ENCODE measurements at regions not wholly inside any gene's neighbourhood (a gene's known extent, or its start where the extent isn't known, plus 50 kb on each side); places are given as distances from the start of the nearest gene placed in this dataset.

DNA sequence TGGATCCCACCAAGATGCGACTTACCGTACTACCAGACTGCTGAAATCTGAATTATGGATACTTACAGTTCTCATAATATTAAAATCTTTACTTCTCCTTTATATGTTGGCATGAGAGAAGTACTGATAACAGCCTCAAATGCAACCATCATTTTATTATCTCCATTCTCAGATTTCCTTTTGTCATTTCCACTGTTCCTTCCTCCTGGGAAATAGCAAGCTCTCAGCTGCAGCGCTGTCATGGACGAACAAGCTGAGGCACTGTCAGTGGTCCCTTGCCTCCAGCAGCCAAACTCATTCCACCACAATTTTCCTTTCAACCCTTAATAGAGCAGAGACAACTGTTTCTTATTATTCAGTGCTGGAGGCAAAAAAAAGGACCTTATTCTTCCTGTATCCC is 478.4 kb downstream of the ARL4A start:
- Histone ChIP-seq H3K27me3 (ENCODE audit: control insufficient read depth in 2 of 2, insufficient read depth in 2 of 2, low read length in 2 of 2) (no peaks in the 10 kb centered on the region), H4K20me1 (replicated peaks; ENCODE audit: control insufficient read depth, extremely low read depth, insufficient read depth, low read length) (no peaks in the 10 kb centered on the region), H3K4me3 (replicated peaks in 1 of 3; ENCODE audit: insufficient read depth in 1 of 3, low read depth in 1 of 3, low read length in 3 of 3) (no peak overlapping the region), H2AFZ (ENCODE audit: low read depth, low read length) (no peak overlapping the region), H3K9me1 (replicated peaks; ENCODE audit: control insufficient read depth, extremely low read depth, insufficient read depth, low read length) (no peaks in the 10 kb centered on the region), H3K79me2 (ENCODE audit: control insufficient read depth, insufficient read depth, low read length) (no peaks in the 10 kb centered on the region), H3K4me2 (ENCODE audit: insufficient read depth, low read length) (no peak overlapping the region), H3K27ac (ENCODE audit: insufficient read depth, low read depth, low read length) (no peak overlapping the region), H3K36me3 (ENCODE audit: control insufficient read depth in 2 of 2, extremely low read depth in 1 of 2, insufficient read depth in 2 of 2, low read length in 2 of 2) (no peaks in the 10 kb centered on the region), H3K9ac (replicated peaks; ENCODE audit: extremely low read depth, insufficient read depth, low read length) (no peak overlapping the region), H3K4me1 (ENCODE audit: control insufficient read depth, extremely low read depth, insufficient read depth, low read length) (peaks cover 3% of the 10 kb centered on the region), H3K9me3 (replicated peaks; ENCODE audit: control insufficient read depth, insufficient read depth, low read length) (no peaks in the 10 kb centered on the region)
- TF ChIP-seq, protein P1, sequence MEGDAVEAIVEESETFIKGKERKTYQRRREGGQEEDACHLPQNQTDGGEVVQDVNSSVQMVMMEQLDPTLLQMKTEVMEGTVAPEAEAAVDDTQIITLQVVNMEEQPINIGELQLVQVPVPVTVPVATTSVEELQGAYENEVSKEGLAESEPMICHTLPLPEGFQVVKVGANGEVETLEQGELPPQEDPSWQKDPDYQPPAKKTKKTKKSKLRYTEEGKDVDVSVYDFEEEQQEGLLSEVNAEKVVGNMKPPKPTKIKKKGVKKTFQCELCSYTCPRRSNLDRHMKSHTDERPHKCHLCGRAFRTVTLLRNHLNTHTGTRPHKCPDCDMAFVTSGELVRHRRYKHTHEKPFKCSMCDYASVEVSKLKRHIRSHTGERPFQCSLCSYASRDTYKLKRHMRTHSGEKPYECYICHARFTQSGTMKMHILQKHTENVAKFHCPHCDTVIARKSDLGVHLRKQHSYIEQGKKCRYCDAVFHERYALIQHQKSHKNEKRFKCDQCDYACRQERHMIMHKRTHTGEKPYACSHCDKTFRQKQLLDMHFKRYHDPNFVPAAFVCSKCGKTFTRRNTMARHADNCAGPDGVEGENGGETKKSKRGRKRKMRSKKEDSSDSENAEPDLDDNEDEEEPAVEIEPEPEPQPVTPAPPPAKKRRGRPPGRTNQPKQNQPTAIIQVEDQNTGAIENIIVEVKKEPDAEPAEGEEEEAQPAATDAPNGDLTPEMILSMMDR (IDR thresholded peaks at IDR 0.05; ENCODE audit: extremely low read depth in 1 of 2, insufficient read depth in 1 of 2, low read depth in 1 of 2, low read length in 2 of 2), result no peak
- TF ChIP-seq EZH2 (IDR thresholded peaks at IDR 0.05; ENCODE audit: borderline replicate concordance, low read depth, low read length, severe bottlenecking) (no peak), GATA2 (IDR thresholded peaks at IDR 0.05; ENCODE audit: insufficient read depth, insufficient read length, low read depth, low read length) (no peak), MYC (IDR thresholded peaks at IDR 0.05; ENCODE audit: low read depth, low read length) (no peak), FOS (IDR thresholded peaks at IDR 0.05; ENCODE audit: borderline replicate concordance, insufficient read depth, low read length) (no peak), POLR2A (IDR thresholded peaks at IDR 0.05; ENCODE audit: low read depth, low read length) (no peak), MAX (IDR thresholded peaks at IDR 0.05; ENCODE audit: insufficient read depth, insufficient read length) (no peak), POLR2AphosphoS5 (IDR thresholded peaks at IDR 0.05; ENCODE audit: insufficient read depth, low read depth, low read length) (no peak), JUN (IDR thresholded peaks at IDR 0.05; ENCODE audit: borderline replicate concordance, insufficient read depth, insufficient read length, low read depth) (no peak)
- CTCF ChIA-PET, result no interaction called here
- no TSS peak for BruUV-seq (replicated peaks)
- peak; percentile 52 for DNase-seq (ENCODE audit: low read depth, low spot score)
- POLR2A ChIA-PET, result no interaction called here
- dilution Hi-C loops (cut with MboI; ENCODE audit: extremely low pct_ligation_motif_present, low sequenced_read_pairs) (no loop called here), intact Hi-C loops (cut with micrococcal nuclease) (no loop called here)
- peak; percentile 21 for FAIRE-seq

Data from endothelial cell of umbilical vein (primary cell).